DMS53 treated with DMSO at 0.1 percent for 48 hours (cell line): ENCODE measurements at regions not wholly inside any gene's neighbourhood (a gene's known extent, or its start where the extent isn't known, plus 50 kb on each side); places are given as distances from the start of the nearest gene placed in this dataset.
"Not testable (repeated sequence)": the region's sequence is repeated elsewhere in the genome, so short reads cannot be mapped to it uniquely, and the experiment has no call there.

Experiments used
- DNase-seq: peaks from one replicate; lab custom pipeline; 2025; ENCODE audit not compliant: unreplicated experiment; lab: John Stamatoyannopoulos, UW

GRCh38 chr4:187695531-187695930 is 300.0 kb upstream of the ZFP42 start:
- not testable (repeated sequence) for DNase-seq

GRCh38 chr4:187711586-187711985 is 284.0 kb upstream of the ZFP42 start:
- no peak for DNase-seq

GRCh38 chr4:187714957-187715356 is 280.6 kb upstream of the ZFP42 start:
- no peak for DNase-seq

- no peak for DNase-seq
Measured at GRCh38 chr4:187715466-187715865, 280.1 kb upstream of the ZFP42 start.

GRCh38 chr4:187724456-187724855 is 271.1 kb upstream of the ZFP42 start:
- DNase-seq, result no peak

- no peak for DNase-seq
Measured at GRCh38 chr4:187726485-187726884, 269.1 kb upstream of the ZFP42 start.

- DNase-seq, result no peak
Measured at GRCh38 chr4:187732524-187732923, 263.0 kb upstream of the ZFP42 start.

GRCh38 chr4:187739771-187740170 is 255.8 kb upstream of the ZFP42 start:
- no peak for DNase-seq

- DNase-seq, result peak; percentile 16
Measured at GRCh38 chr4:187744911-187745310, 250.7 kb upstream of the ZFP42 start.

- DNase-seq, result not testable (repeated sequence)
Measured at GRCh38 chr4:187750652-187751051, 244.9 kb upstream of the ZFP42 start.

GRCh38 chr4:187767158-187767557 is 228.4 kb upstream of the ZFP42 start:
- no peak for DNase-seq

GRCh38 chr4:187767687-187768086 is 227.9 kb upstream of the ZFP42 start:
- DNase-seq, result no peak

GRCh38 chr4:187770345-187770744 is 225.2 kb upstream of the ZFP42 start:
- DNase-seq, result no peak

GRCh38 chr4:187777954-187778353 is 217.6 kb upstream of the ZFP42 start:
- no peak for DNase-seq

GRCh38 chr4:187780070-187780469 is 215.5 kb upstream of the ZFP42 start:
- no peak for DNase-seq

- no peak for DNase-seq
Measured at GRCh38 chr4:187782286-187782824, 213.2 kb upstream of the ZFP42 start.

- no peak for DNase-seq
Measured at GRCh38 chr4:187786190-187786589, 209.4 kb upstream of the ZFP42 start.

GRCh38 chr4:187789078-187789477 is 206.5 kb upstream of the ZFP42 start:
- DNase-seq, result no peak

GRCh38 chr4:187795737-187796136 is 199.8 kb upstream of the ZFP42 start:
- no peak for DNase-seq

- DNase-seq, result no peak
Measured at GRCh38 chr4:187798385-187798784, 197.2 kb upstream of the ZFP42 start.

- DNase-seq, result no peak
Measured at GRCh38 chr4:187799735-187800134, 195.8 kb upstream of the ZFP42 start.

GRCh38 chr4:187811591-187811990 is 184.0 kb upstream of the ZFP42 start:
- no peak for DNase-seq

GRCh38 chr4:187814737-187815465 is 180.7 kb upstream of the ZFP42 start:
- DNase-seq, result peak; percentile 73
